HAP-1 (cell line): ENCODE measurements at regions not wholly inside any gene's neighbourhood (a gene's known extent, or its start where the extent isn't known, plus 50 kb on each side); places are given as distances from the start of the nearest gene placed in this dataset.
"Not testable (repeated sequence)": the region's sequence is repeated elsewhere in the genome, so short reads cannot be mapped to it uniquely, and the experiment has no call there.

Experiments used
- DNase-seq, 2 experiments: peaks; one replicate each; pipeline ENCODE4 v3.0.0-alpha.2; 2016 to 2020; ENCODE audit warnings: low spot score in 2 of 2
- H3K27me3 ChIP-seq: fragments of 250-450 bp; sonication (Bioruptor Pico); 2 replicates; pipeline ENCODE4 v1.5.1; 2020; ENCODE audit warnings: low read depth, mild to moderate bottlenecking, moderate library complexity
- H3K36me3 ChIP-seq: fragments of 250-450 bp; sonication (Bioruptor Pico); replicated peaks from 2 replicates; pipeline ENCODE4 v1.5.1; 2020; ENCODE audit warnings: mild to moderate bottlenecking
- H3K4me1 ChIP-seq: fragments of 250-450 bp; sonication (Bioruptor Pico); 2 replicates; pipeline ENCODE4 v1.5.1; 2020; ENCODE audit warnings: mild to moderate bottlenecking
- H3K4me3 ChIP-seq: fragments of 250-450 bp; sonication (Bioruptor Pico); 2 replicates; pipeline ENCODE4 v1.5.1; 2020; ENCODE audit warnings: mild to moderate bottlenecking, moderate library complexity
- H3K9me3 ChIP-seq: fragments of 250-450 bp; sonication (Bioruptor Pico); 2 replicates; pipeline ENCODE4 v1.5.1; 2020; ENCODE audit warnings: mild to moderate bottlenecking, moderate library complexity
- in situ Hi-C: fragments of 300-500 bp; cut with MboI; formaldehyde crosslinking; loops from 3 replicates; pipeline ENCODE4 v1.14.3; 2020; ENCODE audit warnings: low sequenced_read_pairs, inconsistent platforms, mixed read lengths

DNA sequence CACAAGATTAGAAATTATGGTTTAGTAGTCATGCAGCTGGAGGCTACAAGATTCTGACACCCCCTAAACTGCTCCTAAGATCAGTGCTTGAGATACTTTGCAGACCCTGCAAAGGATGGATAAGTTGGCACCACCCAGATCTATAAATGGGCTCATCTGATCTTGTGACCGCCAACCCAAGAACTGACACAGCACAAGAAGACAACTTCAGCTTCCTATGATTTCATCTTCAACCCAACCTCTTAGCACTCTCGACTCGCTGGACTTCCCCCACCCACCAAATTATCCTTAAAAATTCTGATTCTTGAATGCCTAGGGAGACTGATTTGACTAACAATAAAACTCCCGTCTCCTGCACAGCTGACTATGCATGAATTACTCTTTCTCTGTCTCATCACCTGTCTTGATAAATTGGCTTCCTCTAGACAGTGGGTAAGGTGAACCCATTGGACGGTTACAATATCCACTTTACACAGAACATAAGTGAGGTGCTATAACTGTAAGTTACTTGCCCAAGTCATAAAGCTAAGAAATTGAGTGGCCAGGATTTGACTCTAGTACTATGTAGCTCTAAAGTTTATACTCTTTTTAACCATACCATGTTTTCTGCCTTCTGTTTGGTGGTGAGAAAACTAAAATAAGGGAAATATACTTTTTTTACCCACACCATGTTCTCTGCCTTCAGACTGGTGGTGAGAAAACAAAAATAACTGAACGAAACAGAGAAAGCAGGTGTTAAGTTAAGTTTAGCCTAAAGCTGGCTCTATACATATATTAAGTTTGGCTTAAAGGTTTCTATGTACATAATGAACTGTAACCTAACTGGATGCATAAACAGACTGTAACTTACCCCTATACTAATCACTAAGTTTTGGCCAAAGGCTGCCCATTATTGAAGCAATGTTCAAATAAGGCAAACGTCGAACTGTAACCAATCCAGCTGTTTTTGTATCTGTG is 962.3 kb upstream of the NXPH2 start:
- DNase-seq = no peak
- Histone ChIP-seq H3K4me1 (no peaks in the 10 kb centered on the region), H3K9me3 (no peaks in the 10 kb centered on the region), H3K36me3 (no peaks in the 10 kb centered on the region), H3K4me3 (no peak overlapping the region), H3K27me3 (no peaks in the 10 kb centered on the region)
- in situ Hi-C loops = no loop called here

DNA sequence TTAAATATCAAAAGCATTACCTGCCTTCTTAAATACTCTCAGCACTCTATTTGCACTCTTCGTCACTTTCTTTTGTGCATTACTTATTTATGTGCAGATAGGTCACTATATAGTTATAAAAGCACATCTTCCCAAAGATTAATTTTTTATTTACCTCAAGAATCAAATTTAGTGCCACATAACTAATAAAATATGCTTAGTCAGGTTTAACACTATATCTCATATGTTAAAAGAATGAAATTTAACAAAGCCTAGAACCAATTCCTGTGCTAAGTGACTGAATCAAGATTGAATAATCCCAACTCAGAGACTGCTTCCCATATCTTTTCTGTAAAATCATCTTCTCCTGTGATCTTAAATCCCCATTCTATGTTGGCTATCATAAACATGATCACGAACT is 957.5 kb upstream of the NXPH2 start:
- Histone ChIP-seq H3K36me3 (no peaks in the 10 kb centered on the region), H3K4me1 (no peaks in the 10 kb centered on the region), H3K9me3 (no peaks in the 10 kb centered on the region; the same call in 1 of the 2 replicates), H3K4me3 (no peak overlapping the region), H3K27me3 (no peaks in the 10 kb centered on the region)
- in situ Hi-C loops = no loop called here
- DNase-seq = no peak

DNA sequence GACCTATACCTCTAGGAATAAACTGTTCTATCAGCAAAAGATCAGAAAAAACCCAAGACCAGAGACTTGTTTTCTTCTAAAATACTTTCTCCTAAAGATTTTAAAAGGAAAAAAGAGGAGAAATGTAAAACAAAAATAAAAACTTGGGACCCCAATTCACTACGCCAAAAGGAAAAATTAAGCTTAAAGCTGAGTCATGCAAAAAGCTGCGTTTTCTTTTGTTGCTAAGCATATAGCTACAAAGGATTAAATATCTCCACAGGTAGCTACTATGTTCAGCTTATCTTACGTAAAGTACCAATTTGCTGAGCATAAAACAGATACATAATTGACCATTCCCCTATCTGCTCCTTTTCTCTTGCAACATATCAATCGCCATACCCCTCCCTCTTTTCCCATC is 950.0 kb upstream of the NXPH2 start:
- DNase-seq = no peak
- no peaks in the 10 kb centered on the region for H3K4me1 ChIP-seq
- H3K36me3 ChIP-seq = no peaks in the 10 kb centered on the region
- no peaks in the 10 kb centered on the region for H3K9me3 ChIP-seq
- H3K4me3 ChIP-seq = no peak overlapping the region
- in situ Hi-C loops = no loop called here
- H3K27me3 ChIP-seq = no peaks in the 10 kb centered on the region

DNA sequence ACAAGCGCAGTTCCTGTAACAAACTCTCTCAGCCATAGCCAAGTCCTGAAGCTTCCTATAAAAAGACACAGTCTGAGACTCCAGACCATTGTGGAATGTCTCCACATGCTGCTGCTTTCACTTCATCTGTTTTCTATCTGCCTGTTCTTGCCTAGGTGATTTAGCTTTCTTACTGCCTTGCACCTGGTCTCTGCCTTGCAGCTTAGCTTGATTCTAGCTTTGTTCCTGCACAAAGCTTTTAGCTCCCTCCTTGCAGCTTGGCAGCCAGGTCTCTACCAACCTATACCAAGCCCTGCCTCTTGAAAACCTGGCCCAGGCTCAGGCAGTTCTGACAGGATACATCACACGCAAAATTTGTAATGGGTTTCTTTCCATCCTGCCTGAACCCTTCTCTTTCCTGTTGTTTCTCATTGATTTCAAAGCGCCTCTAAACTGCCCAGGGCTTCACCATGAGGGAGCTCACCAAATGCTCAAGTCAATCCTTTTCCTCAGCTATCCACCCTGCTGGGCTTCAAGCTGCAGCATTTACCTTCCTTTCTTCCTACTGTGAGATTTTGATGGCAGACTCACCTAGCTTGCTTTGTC is 941.3 kb upstream of the NXPH2 start:
- Histone ChIP-seq H3K36me3 (no peaks in the 10 kb centered on the region), H3K27me3 (no peaks in the 10 kb centered on the region), H3K4me3 (no peak overlapping the region), H3K9me3 (no peaks in the 10 kb centered on the region), H3K4me1 (no peaks in the 10 kb centered on the region)
- in situ Hi-C loops = no loop called here
- no peak for DNase-seq

DNA sequence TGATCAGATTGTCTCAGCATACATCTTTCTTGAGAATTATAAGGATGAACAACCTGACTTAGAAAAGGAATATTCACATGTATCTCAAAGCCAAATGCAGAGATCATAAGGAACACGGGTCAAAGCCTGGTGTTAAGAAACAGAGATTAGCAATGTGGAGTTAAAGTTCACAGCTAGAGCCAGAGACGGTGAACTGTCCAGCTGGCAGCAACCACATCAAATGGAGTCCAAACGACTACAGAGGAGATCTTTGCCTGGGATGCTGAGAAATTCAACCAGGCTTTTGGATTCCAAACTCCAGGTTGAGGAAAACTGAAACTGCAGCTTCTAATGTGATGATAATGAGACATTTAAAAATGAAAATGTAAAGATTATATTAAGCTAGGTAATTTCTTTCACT is 939.9 kb upstream of the NXPH2 start:
- no peak for DNase-seq
- Histone ChIP-seq H3K36me3 (no peaks in the 10 kb centered on the region), H3K9me3 (no peaks in the 10 kb centered on the region), H3K4me3 (no peak overlapping the region), H3K4me1 (no peaks in the 10 kb centered on the region), H3K27me3 (no peaks in the 10 kb centered on the region)
- in situ Hi-C loops = no loop called here

DNA sequence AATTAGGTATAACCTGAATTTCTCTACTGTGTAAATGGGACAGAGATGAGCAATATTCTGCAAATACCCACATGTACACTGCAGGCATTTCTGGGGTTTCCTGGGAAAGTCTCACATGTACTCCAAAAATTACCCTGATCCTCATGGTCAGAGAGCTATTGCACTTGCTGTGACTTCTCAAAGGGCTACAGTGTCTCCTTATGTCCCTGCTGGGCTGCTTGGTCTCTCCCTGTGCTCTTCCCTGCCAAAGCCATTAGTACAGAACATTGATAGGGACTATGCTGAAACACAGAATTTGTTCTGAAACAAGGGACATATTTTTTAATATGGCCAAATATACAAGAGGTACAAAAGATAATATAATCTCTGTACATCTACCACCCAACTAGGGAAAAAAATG is 924.4 kb upstream of the NXPH2 start:
- Histone ChIP-seq H3K4me3 (no peak overlapping the region), H3K36me3 (no peaks in the 10 kb centered on the region), H3K9me3 (no peaks in the 10 kb centered on the region), H3K27me3 (no peaks in the 10 kb centered on the region), H3K4me1 (no peaks in the 10 kb centered on the region)
- in situ Hi-C loops = no loop called here
- DNase-seq = no peak

DNA sequence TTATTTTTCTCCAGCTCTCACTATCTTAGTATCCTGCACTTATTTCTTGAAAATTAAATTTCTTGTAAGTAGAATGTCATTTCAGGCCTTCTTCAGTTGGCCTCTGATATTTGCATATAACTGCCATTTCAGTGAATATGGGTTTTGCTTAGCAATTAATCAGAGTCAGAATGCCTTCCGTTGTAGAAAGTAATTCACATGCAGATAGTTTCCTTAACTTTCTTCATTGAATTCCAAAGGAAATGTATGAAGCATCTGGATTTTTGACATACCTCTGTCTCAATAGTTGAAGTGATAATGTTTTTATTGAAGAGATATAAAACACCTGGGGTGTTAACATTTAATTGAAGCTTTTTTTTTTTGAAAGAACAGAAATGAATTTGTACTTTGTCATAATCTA is 914.1 kb upstream of the NXPH2 start:
- DNase-seq = peak in 1 of 2 experiments; percentile 76

DNA sequence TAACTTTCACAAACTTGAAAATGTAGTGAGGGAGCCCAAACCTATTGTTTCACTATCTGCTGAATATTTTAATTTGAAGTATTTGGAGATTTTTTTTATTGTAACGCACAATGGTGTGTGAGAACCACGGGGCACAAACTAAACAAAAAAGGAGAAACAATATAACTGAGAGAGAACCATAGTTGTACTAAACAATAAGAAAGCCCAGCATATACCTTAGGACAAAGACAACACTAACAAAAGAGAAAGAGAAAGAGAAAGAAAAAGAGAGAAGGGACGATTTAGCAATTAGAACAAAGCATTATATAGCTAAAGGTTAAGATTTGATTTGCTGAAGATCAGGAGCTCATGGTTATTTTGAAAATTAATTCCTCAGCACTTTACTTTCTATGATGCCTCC is 906.0 kb upstream of the NXPH2 start:
- Histone ChIP-seq H3K27me3 (no peaks in the 10 kb centered on the region), H3K9me3 (no peaks in the 10 kb centered on the region; the same call in 1 of the 2 replicates)
- in situ Hi-C loops = no loop called here

More for the DNA sequence above, 914.1 kb upstream of the NXPH2 start:
- Histone ChIP-seq H3K27me3 (no peaks in the 10 kb centered on the region), H3K4me1 (peaks cover 23% of the 10 kb centered on the region), H3K36me3 (no peaks in the 10 kb centered on the region), H3K4me3 (no peak overlapping the region), H3K9me3 (no peaks in the 10 kb centered on the region)
- in situ Hi-C loops = no loop called here

DNA sequence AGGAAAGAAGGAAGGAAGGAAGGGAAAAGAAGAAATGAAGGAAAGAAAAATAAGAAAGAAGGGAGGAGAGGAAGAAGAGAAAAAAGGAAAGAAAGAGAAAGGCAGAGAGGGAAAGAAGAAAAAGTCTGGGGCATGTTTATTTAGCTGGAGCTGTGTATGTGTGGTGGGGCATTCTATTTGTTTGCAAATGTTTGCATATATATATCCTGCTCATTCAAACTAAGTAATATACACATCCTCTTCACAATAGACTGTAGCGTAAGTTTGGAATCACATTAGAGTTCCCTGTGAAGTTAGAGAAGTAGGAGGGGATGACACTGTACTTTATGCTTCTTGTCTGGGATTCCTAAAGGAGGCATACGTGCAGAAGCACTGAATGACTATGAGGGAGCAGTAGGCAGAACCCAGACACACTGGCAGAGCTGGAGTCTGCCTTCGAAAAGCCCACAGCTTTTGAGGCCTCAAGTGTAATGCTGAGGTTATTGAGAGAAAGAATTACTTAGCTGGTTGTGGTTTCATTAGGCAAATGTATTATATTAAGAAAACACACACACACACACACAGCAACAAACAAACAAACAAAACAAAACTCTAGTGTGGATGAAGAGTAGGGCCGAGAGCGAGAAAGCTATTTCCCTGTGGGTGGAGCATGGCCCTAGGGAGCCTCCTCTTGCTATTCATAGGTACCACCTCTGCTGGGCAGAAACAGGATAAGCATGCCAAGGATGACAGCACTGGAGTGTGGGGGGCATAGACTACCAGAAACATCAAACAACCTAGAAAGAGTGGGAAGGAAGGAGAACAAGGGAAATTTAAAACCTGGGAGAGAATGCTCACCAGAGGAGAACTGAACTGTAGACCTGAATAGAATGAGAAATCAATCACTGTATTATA is 905.1 kb upstream of the NXPH2 start:
- Histone ChIP-seq H3K27me3 (no peaks in the 10 kb centered on the region), H3K4me1 (peaks cover 26% of the 10 kb centered on the region), H3K9me3 (no peaks in the 10 kb centered on the region; the same call in 1 of the 2 replicates), H3K36me3 (no peaks in the 10 kb centered on the region), H3K4me3 (no peak overlapping the region)
- in situ Hi-C loops = no loop called here
- no peak for DNase-seq

More for the DNA sequence above, 906.0 kb upstream of the NXPH2 start:
- peak in 1 of 2 experiments; percentile 63 for DNase-seq
- Histone ChIP-seq H3K36me3 (no peaks in the 10 kb centered on the region), H3K4me3 (no peak overlapping the region), H3K4me1 (peaks cover 26% of the 10 kb centered on the region)

DNA sequence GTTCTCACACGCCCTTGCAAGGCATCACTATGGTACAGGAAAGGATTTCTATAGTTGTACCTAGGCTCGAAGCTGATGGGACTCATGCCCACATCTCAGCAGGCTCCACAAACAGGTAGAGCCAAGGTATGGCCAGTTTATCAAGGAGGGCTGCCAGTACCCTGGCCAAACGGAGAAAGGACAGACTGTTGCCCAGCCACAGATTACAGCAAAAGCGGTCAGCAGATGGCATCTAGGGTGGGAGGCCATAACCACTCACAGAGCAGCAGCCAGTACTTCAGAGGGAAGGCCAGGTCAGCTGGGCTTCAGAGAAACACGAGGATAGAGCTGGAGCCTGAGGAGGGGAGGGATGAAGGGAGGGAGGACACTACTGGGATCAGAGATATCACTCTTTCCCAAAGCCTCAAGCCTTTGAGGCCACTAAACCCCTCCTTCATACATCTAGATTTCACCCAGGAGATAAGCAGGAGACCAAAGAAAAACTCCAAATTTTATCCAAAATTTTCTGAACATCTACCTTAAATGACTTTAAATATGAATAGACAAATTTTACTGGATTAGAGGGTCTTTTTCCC is 904.2 kb upstream of the NXPH2 start:
- H3K36me3 ChIP-seq = no peaks in the 10 kb centered on the region
- no peak overlapping the region for H3K4me3 ChIP-seq
- no peaks in the 10 kb centered on the region; the same call in 1 of the 2 replicates for H3K9me3 ChIP-seq
- H3K4me1 ChIP-seq = peaks cover 26% of the 10 kb centered on the region
- in situ Hi-C loops = no loop called here
- no peaks in the 10 kb centered on the region for H3K27me3 ChIP-seq
- no peak for DNase-seq

DNA sequence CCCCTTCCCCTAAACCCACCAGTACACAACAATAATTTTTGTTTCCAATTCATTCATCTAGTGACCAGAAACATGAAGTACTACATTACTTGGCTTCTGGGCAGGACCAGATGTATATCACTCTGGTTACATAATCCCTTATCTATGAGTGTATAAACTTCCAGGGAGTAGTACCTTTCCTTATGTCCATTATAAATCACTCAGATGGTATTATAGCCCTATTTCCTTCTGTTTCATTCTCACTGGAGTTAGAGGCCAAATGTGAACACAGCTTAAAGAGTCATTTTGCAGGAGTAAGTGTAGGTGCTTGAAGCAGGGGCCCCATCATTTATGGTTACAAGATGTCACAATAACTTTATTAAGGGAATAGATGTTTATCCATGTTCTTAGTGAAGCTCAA is 894.4 kb upstream of the NXPH2 start:
- no peaks in the 10 kb centered on the region for H3K36me3 ChIP-seq
- DNase-seq = no peak
- in situ Hi-C loops = no loop called here

DNA sequence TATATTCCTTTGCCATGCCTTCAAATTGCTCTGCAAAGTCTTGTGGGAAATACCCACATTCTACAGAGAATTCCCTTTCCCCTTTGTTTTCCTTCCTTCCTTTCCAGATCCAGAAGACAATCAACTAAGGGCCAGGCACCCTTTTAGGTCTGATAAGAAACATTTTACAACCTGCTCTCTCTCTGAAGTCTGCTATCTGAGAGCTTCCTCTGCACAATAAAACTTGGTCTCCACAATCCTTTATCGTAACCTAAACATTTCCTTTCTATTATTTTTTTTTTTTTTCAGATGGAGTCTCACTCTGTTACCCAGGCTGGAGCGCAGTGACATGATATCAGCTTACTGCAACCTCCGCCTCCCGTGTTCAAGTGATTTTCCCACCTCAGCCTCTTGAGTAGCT is 893.3 kb upstream of the NXPH2 start:
- H3K36me3 ChIP-seq, H3K4me1 ChIP-seq, H3K4me3 ChIP-seq, in situ Hi-C loops, H3K27me3 ChIP-seq, DNase-seq, H3K9me3 ChIP-seq: not testable (repeated sequence)

More for the DNA sequence above, 894.4 kb upstream of the NXPH2 start:
- Histone ChIP-seq H3K4me1 (no peaks in the 10 kb centered on the region), H3K9me3 (no peaks in the 10 kb centered on the region), H3K27me3 (no peaks in the 10 kb centered on the region), H3K4me3 (no peak overlapping the region)

DNA sequence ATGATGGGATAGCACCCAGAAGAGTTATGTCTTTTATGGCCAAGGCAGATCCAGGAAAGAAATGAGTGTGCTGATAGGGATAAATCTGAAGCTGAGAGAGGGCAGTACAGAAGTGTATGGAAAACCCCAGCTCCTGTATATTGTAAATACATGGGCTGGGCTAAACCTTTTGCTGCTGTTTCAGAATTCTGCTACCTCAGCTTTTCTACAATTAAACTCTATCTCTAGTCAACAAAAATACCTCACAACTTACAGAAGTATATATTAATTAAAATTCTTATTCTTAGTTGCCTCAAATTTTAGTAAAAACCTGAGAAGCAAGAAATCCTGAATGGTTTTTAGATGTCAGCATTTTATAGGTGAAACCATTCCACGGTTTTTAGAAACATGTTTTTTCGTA is 889.5 kb upstream of the NXPH2 start:
- in situ Hi-C loops = no loop called here
- no peaks in the 10 kb centered on the region for H3K4me1 ChIP-seq

More for the DNA sequence above, 889.5 kb upstream of the NXPH2 start:
- no peaks in the 10 kb centered on the region for H3K36me3 ChIP-seq
- no peaks in the 10 kb centered on the region for H3K27me3 ChIP-seq
- no peaks in the 10 kb centered on the region for H3K9me3 ChIP-seq
- H3K4me3 ChIP-seq = no peak overlapping the region
- DNase-seq = no peak
